ENCODE measurements at regions not wholly inside any gene's neighbourhood (a gene's known extent, or its start where the extent isn't known, plus 50 kb on each side); places are given as distances from the start of the nearest gene placed in this dataset.

DNA sequence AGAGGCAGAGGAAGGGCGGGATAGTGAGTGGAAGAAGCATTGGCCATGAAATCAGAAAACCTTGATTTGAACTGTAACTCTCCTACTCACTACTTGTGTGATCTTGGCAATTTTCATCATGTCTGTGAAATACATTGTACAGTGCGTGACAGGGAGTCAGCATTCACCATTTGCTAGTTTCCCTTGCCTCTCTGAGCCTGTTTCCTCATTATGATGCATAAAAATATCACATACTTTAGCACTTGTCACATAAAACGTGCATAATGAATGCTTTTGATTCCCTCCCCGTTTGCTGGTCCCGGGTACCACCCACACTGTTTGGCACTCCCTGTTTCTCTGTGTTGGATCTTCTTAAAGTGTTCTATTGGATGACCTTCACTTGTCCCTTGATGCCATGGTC, 101.1 kb upstream of the FRMD6 start:
- TF ChIP-seq, protein P1, sequence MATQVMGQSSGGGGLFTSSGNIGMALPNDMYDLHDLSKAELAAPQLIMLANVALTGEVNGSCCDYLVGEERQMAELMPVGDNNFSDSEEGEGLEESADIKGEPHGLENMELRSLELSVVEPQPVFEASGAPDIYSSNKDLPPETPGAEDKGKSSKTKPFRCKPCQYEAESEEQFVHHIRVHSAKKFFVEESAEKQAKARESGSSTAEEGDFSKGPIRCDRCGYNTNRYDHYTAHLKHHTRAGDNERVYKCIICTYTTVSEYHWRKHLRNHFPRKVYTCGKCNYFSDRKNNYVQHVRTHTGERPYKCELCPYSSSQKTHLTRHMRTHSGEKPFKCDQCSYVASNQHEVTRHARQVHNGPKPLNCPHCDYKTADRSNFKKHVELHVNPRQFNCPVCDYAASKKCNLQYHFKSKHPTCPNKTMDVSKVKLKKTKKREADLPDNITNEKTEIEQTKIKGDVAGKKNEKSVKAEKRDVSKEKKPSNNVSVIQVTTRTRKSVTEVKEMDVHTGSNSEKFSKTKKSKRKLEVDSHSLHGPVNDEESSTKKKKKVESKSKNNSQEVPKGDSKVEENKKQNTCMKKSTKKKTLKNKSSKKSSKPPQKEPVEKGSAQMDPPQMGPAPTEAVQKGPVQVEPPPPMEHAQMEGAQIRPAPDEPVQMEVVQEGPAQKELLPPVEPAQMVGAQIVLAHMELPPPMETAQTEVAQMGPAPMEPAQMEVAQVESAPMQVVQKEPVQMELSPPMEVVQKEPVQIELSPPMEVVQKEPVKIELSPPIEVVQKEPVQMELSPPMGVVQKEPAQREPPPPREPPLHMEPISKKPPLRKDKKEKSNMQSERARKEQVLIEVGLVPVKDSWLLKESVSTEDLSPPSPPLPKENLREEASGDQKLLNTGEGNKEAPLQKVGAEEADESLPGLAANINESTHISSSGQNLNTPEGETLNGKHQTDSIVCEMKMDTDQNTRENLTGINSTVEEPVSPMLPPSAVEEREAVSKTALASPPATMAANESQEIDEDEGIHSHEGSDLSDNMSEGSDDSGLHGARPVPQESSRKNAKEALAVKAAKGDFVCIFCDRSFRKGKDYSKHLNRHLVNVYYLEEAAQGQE (IDR thresholded peaks at IDR 0.05; ENCODE audit: low read depth), result no peak
- TF ChIP-seq JUND (IDR thresholded peaks at IDR 0.05) (no peak), CEBPB (IDR thresholded peaks at IDR 0.05; ENCODE audit: low read depth) (no peak), POLR2AphosphoS5 (IDR thresholded peaks at IDR 0.05; ENCODE audit: low read depth, low read length) (no peak)
- TF ChIP-seq, protein P2, sequence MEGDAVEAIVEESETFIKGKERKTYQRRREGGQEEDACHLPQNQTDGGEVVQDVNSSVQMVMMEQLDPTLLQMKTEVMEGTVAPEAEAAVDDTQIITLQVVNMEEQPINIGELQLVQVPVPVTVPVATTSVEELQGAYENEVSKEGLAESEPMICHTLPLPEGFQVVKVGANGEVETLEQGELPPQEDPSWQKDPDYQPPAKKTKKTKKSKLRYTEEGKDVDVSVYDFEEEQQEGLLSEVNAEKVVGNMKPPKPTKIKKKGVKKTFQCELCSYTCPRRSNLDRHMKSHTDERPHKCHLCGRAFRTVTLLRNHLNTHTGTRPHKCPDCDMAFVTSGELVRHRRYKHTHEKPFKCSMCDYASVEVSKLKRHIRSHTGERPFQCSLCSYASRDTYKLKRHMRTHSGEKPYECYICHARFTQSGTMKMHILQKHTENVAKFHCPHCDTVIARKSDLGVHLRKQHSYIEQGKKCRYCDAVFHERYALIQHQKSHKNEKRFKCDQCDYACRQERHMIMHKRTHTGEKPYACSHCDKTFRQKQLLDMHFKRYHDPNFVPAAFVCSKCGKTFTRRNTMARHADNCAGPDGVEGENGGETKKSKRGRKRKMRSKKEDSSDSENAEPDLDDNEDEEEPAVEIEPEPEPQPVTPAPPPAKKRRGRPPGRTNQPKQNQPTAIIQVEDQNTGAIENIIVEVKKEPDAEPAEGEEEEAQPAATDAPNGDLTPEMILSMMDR (IDR thresholded peaks at IDR 0.05 in 2 of 3, conservative IDR thresholded peaks at IDR 0.05 in 1 of 3; ENCODE audit: borderline replicate concordance in 1 of 3, insufficient read depth in 1 of 3, low read depth in 2 of 3, low read length in 2 of 3), result no peak
